ENCODE measurements at regions not wholly inside any gene's neighbourhood (a gene's known extent, or its start where the extent isn't known, plus 50 kb on each side); places are given as distances from the start of the nearest gene placed in this dataset.

DNA sequence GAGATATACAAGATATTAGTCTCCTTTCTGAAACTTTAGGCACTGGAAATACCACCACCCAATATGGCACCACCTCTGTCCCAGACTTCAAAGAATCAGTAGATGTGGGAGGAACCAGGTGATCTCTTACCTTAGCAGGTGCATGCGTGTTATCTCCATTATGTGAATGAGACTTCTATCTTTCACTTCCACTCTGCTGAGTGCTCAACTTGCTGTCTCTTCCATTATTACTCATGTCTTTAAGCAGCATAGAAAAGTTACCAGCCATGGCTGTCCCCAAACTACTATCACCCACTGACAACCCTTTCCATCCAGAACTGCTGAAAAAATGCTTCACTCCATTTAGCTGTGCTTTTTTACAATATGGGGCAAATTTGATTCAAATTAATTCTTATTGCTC lies 101.5 kb upstream of the PRSS1 start:
- Histone ChIP-seq H3K4me3 (replicated peaks; ENCODE audit: insufficient read depth, low read length) (no peak overlapping the region), H3K27me3 (ENCODE audit: insufficient read depth, poor library complexity, severe bottlenecking) (peaks cover 11% of the 10 kb centered on the region), H3K27ac (replicated peaks) (no peak overlapping the region)
- TF ChIP-seq, protein P1, sequence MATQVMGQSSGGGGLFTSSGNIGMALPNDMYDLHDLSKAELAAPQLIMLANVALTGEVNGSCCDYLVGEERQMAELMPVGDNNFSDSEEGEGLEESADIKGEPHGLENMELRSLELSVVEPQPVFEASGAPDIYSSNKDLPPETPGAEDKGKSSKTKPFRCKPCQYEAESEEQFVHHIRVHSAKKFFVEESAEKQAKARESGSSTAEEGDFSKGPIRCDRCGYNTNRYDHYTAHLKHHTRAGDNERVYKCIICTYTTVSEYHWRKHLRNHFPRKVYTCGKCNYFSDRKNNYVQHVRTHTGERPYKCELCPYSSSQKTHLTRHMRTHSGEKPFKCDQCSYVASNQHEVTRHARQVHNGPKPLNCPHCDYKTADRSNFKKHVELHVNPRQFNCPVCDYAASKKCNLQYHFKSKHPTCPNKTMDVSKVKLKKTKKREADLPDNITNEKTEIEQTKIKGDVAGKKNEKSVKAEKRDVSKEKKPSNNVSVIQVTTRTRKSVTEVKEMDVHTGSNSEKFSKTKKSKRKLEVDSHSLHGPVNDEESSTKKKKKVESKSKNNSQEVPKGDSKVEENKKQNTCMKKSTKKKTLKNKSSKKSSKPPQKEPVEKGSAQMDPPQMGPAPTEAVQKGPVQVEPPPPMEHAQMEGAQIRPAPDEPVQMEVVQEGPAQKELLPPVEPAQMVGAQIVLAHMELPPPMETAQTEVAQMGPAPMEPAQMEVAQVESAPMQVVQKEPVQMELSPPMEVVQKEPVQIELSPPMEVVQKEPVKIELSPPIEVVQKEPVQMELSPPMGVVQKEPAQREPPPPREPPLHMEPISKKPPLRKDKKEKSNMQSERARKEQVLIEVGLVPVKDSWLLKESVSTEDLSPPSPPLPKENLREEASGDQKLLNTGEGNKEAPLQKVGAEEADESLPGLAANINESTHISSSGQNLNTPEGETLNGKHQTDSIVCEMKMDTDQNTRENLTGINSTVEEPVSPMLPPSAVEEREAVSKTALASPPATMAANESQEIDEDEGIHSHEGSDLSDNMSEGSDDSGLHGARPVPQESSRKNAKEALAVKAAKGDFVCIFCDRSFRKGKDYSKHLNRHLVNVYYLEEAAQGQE (IDR thresholded peaks at IDR 0.05; ENCODE audit: insufficient replicate concordance, low read depth), result no peak
- no peak for TF ChIP-seq GABPA (IDR thresholded peaks at IDR 0.05; ENCODE audit: low read depth)
- no peak for TF ChIP-seq SPI1 (IDR thresholded peaks at IDR 0.05; ENCODE audit: borderline replicate concordance, low read depth)
- no peak for TF ChIP-seq POLR2AphosphoS5 (IDR thresholded peaks at IDR 0.05; ENCODE audit: low read depth)
- TF ChIP-seq, protein P2, sequence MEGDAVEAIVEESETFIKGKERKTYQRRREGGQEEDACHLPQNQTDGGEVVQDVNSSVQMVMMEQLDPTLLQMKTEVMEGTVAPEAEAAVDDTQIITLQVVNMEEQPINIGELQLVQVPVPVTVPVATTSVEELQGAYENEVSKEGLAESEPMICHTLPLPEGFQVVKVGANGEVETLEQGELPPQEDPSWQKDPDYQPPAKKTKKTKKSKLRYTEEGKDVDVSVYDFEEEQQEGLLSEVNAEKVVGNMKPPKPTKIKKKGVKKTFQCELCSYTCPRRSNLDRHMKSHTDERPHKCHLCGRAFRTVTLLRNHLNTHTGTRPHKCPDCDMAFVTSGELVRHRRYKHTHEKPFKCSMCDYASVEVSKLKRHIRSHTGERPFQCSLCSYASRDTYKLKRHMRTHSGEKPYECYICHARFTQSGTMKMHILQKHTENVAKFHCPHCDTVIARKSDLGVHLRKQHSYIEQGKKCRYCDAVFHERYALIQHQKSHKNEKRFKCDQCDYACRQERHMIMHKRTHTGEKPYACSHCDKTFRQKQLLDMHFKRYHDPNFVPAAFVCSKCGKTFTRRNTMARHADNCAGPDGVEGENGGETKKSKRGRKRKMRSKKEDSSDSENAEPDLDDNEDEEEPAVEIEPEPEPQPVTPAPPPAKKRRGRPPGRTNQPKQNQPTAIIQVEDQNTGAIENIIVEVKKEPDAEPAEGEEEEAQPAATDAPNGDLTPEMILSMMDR (IDR thresholded peaks at IDR 0.05; ENCODE audit: insufficient read depth, low read length), result no peak
- no peak for DNase-seq (ENCODE audit: low read depth in 1 of 2, low spot score in 1 of 2)

DNA sequence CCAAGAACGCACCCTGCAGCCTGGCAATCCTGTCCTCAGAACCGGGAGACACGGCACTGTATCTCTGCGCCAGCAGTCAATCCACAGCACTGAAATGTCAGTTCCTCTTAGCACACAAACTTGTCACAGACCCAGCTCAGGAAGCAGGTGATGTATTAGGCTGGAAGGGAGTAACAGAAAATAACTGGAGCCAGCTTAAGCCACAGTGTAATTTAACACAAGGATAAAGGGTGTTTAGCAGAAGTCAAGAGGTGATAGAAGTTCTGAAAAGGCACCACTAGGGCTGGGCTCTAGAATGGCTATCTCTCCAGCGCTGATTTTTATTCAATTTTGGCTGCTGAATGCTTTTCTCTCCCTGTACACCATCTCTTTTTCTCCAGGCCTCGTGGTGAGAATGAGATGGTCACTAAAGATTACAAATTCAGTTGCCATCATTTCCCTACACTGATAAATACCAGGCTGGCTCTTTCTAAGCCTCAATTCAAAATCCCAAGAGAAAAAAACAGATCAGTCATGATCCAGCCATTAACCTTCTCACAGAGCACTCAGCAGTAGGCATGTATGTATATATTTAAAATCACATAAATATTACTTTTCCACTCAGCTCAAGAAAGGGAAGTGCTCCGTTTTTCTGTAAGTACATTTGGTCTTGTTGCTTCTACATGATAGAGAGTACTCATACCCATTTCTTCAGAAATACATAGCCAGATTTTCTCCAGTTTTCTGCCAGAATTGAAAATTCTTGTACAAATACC lies 102.7 kb upstream of the PRSS1 start:
- peak in 1 of 2 experiments; percentile 6 for DNase-seq (ENCODE audit: low read depth in 1 of 2, low spot score in 1 of 2)
- H3K27ac ChIP-seq (replicated peaks), result no peak overlapping the region
- H3K27me3 ChIP-seq (ENCODE audit: insufficient read depth, poor library complexity, severe bottlenecking), result peaks cover 11% of the 10 kb centered on the region
- TF ChIP-seq, protein P2 (IDR thresholded peaks at IDR 0.05; ENCODE audit: insufficient read depth, low read length), result no peak
- TF ChIP-seq SPI1 (IDR thresholded peaks at IDR 0.05; ENCODE audit: borderline replicate concordance, low read depth) (peak; percentile 26; the same call in 1 of the 2 replicates), GABPA (IDR thresholded peaks at IDR 0.05; ENCODE audit: low read depth) (no peak)
- H3K4me3 ChIP-seq (replicated peaks; ENCODE audit: insufficient read depth, low read length), result no peak overlapping the region

DNA sequence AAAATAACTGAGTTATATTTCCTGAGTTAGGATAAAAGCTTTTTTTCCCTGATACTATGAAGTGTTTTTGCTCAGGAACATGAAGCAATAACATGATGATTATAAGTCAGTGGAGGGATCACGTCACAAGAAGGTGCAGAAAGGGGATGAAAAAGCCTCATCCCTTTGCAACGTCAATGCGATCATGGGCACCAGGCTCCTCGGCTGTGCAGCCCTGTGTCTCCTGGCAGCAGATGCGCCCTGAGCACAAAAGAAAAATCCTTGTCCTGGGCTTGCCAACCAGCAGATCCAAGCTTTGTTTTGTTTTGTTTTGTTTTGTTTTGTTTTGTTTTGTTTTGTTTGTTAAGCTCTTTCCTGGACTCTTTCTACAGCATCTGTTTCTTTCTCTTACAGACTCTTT lies 103.5 kb upstream of the PRSS1 start:
- TF ChIP-seq POLR2AphosphoS5 (IDR thresholded peaks at IDR 0.05; ENCODE audit: low read depth) (no peak), GABPA (IDR thresholded peaks at IDR 0.05; ENCODE audit: low read depth) (no peak), SPI1 (IDR thresholded peaks at IDR 0.05; ENCODE audit: borderline replicate concordance, low read depth) (no peak)
- TF ChIP-seq, protein P1 (IDR thresholded peaks at IDR 0.05; ENCODE audit: insufficient replicate concordance, low read depth), result no peak
- TF ChIP-seq, protein P2 (IDR thresholded peaks at IDR 0.05; ENCODE audit: insufficient read depth, low read length), result no peak
- Histone ChIP-seq H3K27ac (replicated peaks) (no peak overlapping the region), H3K4me3 (replicated peaks; ENCODE audit: insufficient read depth, low read length) (no peak overlapping the region), H3K27me3 (ENCODE audit: insufficient read depth, poor library complexity, severe bottlenecking) (peaks cover 11% of the 10 kb centered on the region)
- no peak for DNase-seq (ENCODE audit: low read depth in 1 of 2, low spot score in 1 of 2)
